HepG2 (cell line): ENCODE measurements at regions not wholly inside any gene's neighbourhood (a gene's known extent, or its start where the extent isn't known, plus 50 kb on each side); places are given as distances from the start of the nearest gene placed in this dataset.

ENCODE experiments used
- ATAC-seq: fragments of 200-7000 bp; cut with Tn5 transposase; 3 replicates; pipeline ENCODE4 v1.9.1; 2020; ENCODE audit warnings: mild to moderate bottlenecking, moderate library complexity
- BruUV-seq: library from RNA; stranded (reverse); fragments of 400-500 nt; replicated peaks from 2 replicates; lab custom pipeline; 2021; lab: Mats Ljungman, UMichigan
- CTCF ChIA-PET: fragments of 300-600 bp; formaldehyde crosslinking; extraction: SDS; loops from one replicate; lab custom pipeline; 2021; ENCODE audit warnings: low total read pairs, inconsistent platforms, low intra/inter-chr PET ratio; lab: Yijun Ruan, JAX
- POLR2A ChIA-PET: fragments of 350-600 bp; sonication (Branson Sonifier 250); formaldehyde crosslinking; loops from one replicate; lab custom pipeline; 2020; ENCODE audit warnings: antibody characterized with exemption, inconsistent platforms; lab: Yijun Ruan, JAX
- DNase-seq: peaks from one replicate; pipeline ENCODE4 v3.0.0-alpha.2; 2015; ENCODE audit warnings: low spot score
- FAIRE-seq: peaks from 3 replicates; lab custom pipeline; 2011; peaks lifted over from hg19 to GRCh38; lab: Jason Lieb, UNC
- H2AFZ ChIP-seq: one replicate; pipeline ENCODE4 v1.6.1; 2011; ENCODE audit warnings: low read length, inconsistent platforms
- H3K27ac ChIP-seq: fragments of 300-600 bp; 3 replicates; pipeline ENCODE4 v1.8.0; 2011; ENCODE audit warnings: mixed run types, mild to moderate bottlenecking, mixed read lengths, low read length, inconsistent platforms; ENCODE audit not compliant: insufficient read depth; ENCODE audit errors: extremely low read length
- H3K27me3 ChIP-seq, 2 experiments: fragments of 200-600 bp in 1 of 2; 2 replicates in 1 of 2; 3 replicates in 1 of 2; pipeline versions ENCODE4 v1.6.0 to v1.8.0; 2011; ENCODE audit warnings: low read length in 2 of 2, mild to moderate bottlenecking in 2 of 2, moderate library complexity in 2 of 2, inconsistent platforms in 1 of 2; ENCODE audit not compliant: insufficient read depth in 2 of 2, control insufficient read depth in 1 of 2
- H3K36me3 ChIP-seq, 2 experiments: fragments of 200-600 bp in 1 of 2; replicated peaks in 1 of 2; 2 replicates in 1 of 2; 3 replicates in 1 of 2; pipeline versions ENCODE4 v1.5.1 to v1.8.0; 2011; ENCODE audit warnings: low read length in 2 of 2, inconsistent platforms in 1 of 2; ENCODE audit not compliant: insufficient read depth in 2 of 2, control insufficient read depth in 1 of 2
- H3K4me1 ChIP-seq: 2 replicates; pipeline ENCODE4 v1.5.1; 2012; ENCODE audit warnings: low read length, inconsistent platforms; ENCODE audit not compliant: insufficient read depth
- H3K4me2 ChIP-seq: 2 replicates; pipeline ENCODE4 v1.6.0; 2011; ENCODE audit warnings: low read depth, low read length, inconsistent platforms
- H3K4me3 ChIP-seq, 3 experiments: fragments of 200-600 bp in 1 of 3; sonication (generic), shearing (Covaris generic) in 1 of 3; replicated peaks in 1 of 3; 2 replicates each; pipeline ENCODE4 v1.5.1; 2011 to 2016; ENCODE audit warnings: low read length in 3 of 3, inconsistent platforms in 2 of 3, low read depth in 2 of 3, mild to moderate bottlenecking in 2 of 3, control low read depth in 1 of 3, mixed read lengths in 1 of 3; ENCODE audit not compliant: insufficient read depth in 1 of 3
- H3K79me2 ChIP-seq: one replicate; pipeline ENCODE4 v1.6.1; 2011; ENCODE audit warnings: low read length, inconsistent platforms; ENCODE audit not compliant: insufficient read depth
- H3K9ac ChIP-seq: 2 replicates; pipeline ENCODE4 v1.6.0; 2011; ENCODE audit warnings: mild to moderate bottlenecking, low read depth, low read length, inconsistent platforms; ENCODE audit not compliant: insufficient read depth
- H3K9me3 ChIP-seq: 2 replicates; pipeline ENCODE4 v1.5.1; 2012; ENCODE audit warnings: mild to moderate bottlenecking, low read length
- H4K20me1 ChIP-seq: 2 replicates; pipeline ENCODE4 v1.6.0; 2011; ENCODE audit warnings: inconsistent platforms, mild to moderate bottlenecking, low read length, moderate library complexity; ENCODE audit not compliant: insufficient read depth
- ATM ChIP-seq: fragments of 450-650 bp; IDR thresholded peaks from 2 replicates; pipeline ENCODE4 v1.7.1; 2017; ENCODE audit warnings: mild to moderate bottlenecking, borderline replicate concordance
- ATRX ChIP-seq: sonication (generic); formaldehyde crosslinking; IDR thresholded peaks from 2 replicates; pipeline ENCODE4 v1.4.0; 2020; ENCODE audit warnings: missing genetic modification reagents, borderline replicate concordance
- CEBPB ChIP-seq: IDR thresholded peaks from 2 replicates; pipeline ENCODE4 v1.6.1; 2011; ENCODE audit warnings: low read depth, low read length, improper control_type of control experiment, borderline replicate concordance
- JUNB ChIP-seq: sonication (generic); formaldehyde crosslinking; IDR thresholded peaks from 2 replicates; pipeline ENCODE4 v1.8.0; 2022; ENCODE audit warnings: missing genetic modification reagents, mild to moderate bottlenecking, borderline replicate concordance
- MYC ChIP-seq: sonication (generic); formaldehyde crosslinking; IDR thresholded peaks from 2 replicates; pipeline ENCODE4 v1.9.0; 2021; ENCODE audit warnings: missing genetic modification reagents, borderline replicate concordance
- NAIF1 ChIP-seq: sonication (generic); formaldehyde crosslinking; IDR thresholded peaks from 2 replicates; pipeline ENCODE4 v1.5.0; 2020; ENCODE audit warnings: mild to moderate bottlenecking, missing genetic modification reagents, borderline replicate concordance
- NPAS2 ChIP-seq: sonication (generic); formaldehyde crosslinking; IDR thresholded peaks from 2 replicates; pipeline ENCODE4 v1.8.0; 2022; ENCODE audit warnings: mild to moderate bottlenecking, missing genetic modification reagents, borderline replicate concordance
- SOX5 ChIP-seq: IDR thresholded peaks from 2 replicates; pipeline ENCODE4 v1.6.1; 2016; ENCODE audit warnings: borderline replicate concordance
- TFDP2 ChIP-seq: sonication (generic); formaldehyde crosslinking; IDR thresholded peaks from 2 replicates; pipeline ENCODE4 v1.4.0; 2020; ENCODE audit warnings: missing genetic modification reagents
- TRIM24 ChIP-seq: sonication (generic); formaldehyde crosslinking; IDR thresholded peaks from 2 replicates; pipeline ENCODE4 v1.8.0; 2022; ENCODE audit warnings: mild to moderate bottlenecking, missing genetic modification reagents
- WIZ ChIP-seq: sonication (generic); formaldehyde crosslinking; IDR thresholded peaks from 2 replicates; pipeline ENCODE4 v1.5.1; 2020; ENCODE audit warnings: mild to moderate bottlenecking, missing genetic modification reagents
- ZBTB1 ChIP-seq: sonication (generic); formaldehyde crosslinking; IDR thresholded peaks from 2 replicates; pipeline ENCODE4 v1.4.0; 2020; ENCODE audit warnings: missing genetic modification reagents, borderline replicate concordance
- ZNF431 ChIP-seq: sonication (generic); formaldehyde crosslinking; IDR thresholded peaks from 2 replicates; pipeline ENCODE4 v1.9.0; 2022; ENCODE audit warnings: missing genetic modification reagents, low read depth, mild to moderate bottlenecking, borderline replicate concordance
- ZNF556 ChIP-seq: sonication (generic); formaldehyde crosslinking; IDR thresholded peaks from 2 replicates; pipeline ENCODE4 v1.4.0; 2020; ENCODE audit warnings: mild to moderate bottlenecking, missing genetic modification reagents, borderline replicate concordance
- ZNF572 ChIP-seq: sonication (generic); formaldehyde crosslinking; IDR thresholded peaks from 2 replicates; pipeline ENCODE4 v1.5.1; 2020; ENCODE audit warnings: mild to moderate bottlenecking, missing genetic modification reagents
- ZNF629 ChIP-seq: sonication (generic); formaldehyde crosslinking; conservative IDR thresholded peaks from 2 replicates; pipeline ENCODE4 v1.5.0; 2020; ENCODE audit warnings: missing genetic modification reagents
- ZNF652 ChIP-seq: IDR thresholded peaks from 2 replicates; pipeline ENCODE4 v1.6.1; 2016; ENCODE audit warnings: low read depth, borderline replicate concordance
- ZNF775 ChIP-seq: sonication (generic); formaldehyde crosslinking; IDR thresholded peaks from 2 replicates; pipeline ENCODE4 v1.4.0; 2020; ENCODE audit warnings: missing genetic modification reagents, mild to moderate bottlenecking, moderate library complexity, borderline replicate concordance
- WGBS: methylation state at CpG from one replicate; pipeline ENCODE4 v1.1.6; 2017; ENCODE audit warnings: low lambda C conversion rate; 5-methylcytosine and 5-hydroxymethylcytosine counted together
- in situ Hi-C: cut with HindIII; loops from 2 replicates; pipeline ENCODE4 v1.10.0; 2017; ENCODE audit warnings: low pct_unique_long_range_greater_than_20kb; ENCODE audit not compliant: extremely low pct_ligation_motif_present
- intact Hi-C: fragments of 100-400 bp; cut with micrococcal nuclease; formaldehyde crosslinking; loops from one replicate; pipeline ENCODE4 v1.10.0; 2022; ENCODE audit not compliant: unreplicated experiment
- TF ChIP-seq, protein P1 (sequence below): sonication (generic); formaldehyde crosslinking; IDR thresholded peaks from 2 replicates; pipeline ENCODE4 v1.4.0; 2020; ENCODE audit warnings: missing genetic modification reagents

GRCh38 chr3:35187908-35188307 lies 451.4 kb upstream of the ARPP21 start:
- no peak overlapping the region for H3K9ac ChIP-seq
- 0% methylated on average over 1 of the region's 1 CpG for WGBS

DNA sequence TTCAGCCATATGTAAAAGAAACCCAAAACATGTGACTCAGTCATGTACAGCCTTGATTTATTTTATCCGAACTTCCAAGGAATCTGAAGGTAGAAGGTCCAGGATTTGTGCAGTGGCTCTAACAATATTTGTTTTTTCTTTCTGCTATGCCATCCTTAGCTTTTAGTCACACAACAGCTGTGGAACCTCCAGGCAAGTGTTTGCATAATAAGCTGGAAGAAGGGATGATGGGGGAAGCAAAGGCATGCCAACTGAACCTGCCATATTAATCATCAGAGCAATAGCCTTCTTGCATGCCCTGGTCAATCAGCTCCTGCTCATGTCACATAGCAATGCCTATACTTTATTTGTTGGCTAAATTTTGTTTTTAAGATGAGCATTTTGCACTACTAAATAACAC lies 444.7 kb upstream of the ARPP21 start:
- Histone ChIP-seq H3K9ac (no peak overlapping the region), H2AFZ (no peak overlapping the region), H3K4me1 (no peaks in the 10 kb centered on the region)
- POLR2A ChIA-PET = no interaction called here
- TF ChIP-seq ZNF652 (CRISPR knock-in tag) = no peak
- TF ChIP-seq, protein P1, sequence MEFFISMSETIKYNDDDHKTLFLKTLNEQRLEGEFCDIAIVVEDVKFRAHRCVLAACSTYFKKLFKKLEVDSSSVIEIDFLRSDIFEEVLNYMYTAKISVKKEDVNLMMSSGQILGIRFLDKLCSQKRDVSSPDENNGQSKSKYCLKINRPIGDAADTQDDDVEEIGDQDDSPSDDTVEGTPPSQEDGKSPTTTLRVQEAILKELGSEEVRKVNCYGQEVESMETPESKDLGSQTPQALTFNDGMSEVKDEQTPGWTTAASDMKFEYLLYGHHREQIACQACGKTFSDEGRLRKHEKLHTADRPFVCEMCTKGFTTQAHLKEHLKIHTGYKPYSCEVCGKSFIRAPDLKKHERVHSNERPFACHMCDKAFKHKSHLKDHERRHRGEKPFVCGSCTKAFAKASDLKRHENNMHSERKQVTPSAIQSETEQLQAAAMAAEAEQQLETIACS (CRISPR knock-in tag) = no peak
- TF ChIP-seq SOX5 (CRISPR knock-in tag) = no peak
- no peak for TF ChIP-seq ZBTB1
- no peak for TF ChIP-seq NAIF1
- no peak for TF ChIP-seq TFDP2 (CRISPR knock-in tag)
- no peak for TF ChIP-seq ATM
- no peak for TF ChIP-seq JUNB
- no peak for TF ChIP-seq TRIM24
- no peak for TF ChIP-seq ZNF572
- no peak for TF ChIP-seq ZNF629
- TF ChIP-seq MYC = no peak
- TF ChIP-seq ZNF431 (CRISPR knock-in tag) = no peak
- no peak for TF ChIP-seq ZNF556 (CRISPR knock-in tag)
- no peak for TF ChIP-seq WIZ (CRISPR knock-in tag)
- TF ChIP-seq, all 625 proteins: peak for 0
- no TSS peak for BruUV-seq
- peaks cover 94% of the 10 kb centered on the region for H3K9me3 ChIP-seq
- no peaks in the 10 kb centered on the region for H4K20me1 ChIP-seq
- H3K4me2 ChIP-seq = no peak overlapping the region
- H3K27me3 ChIP-seq = no peaks in the 10 kb centered on the region
- no peaks in the 10 kb centered on the region for H3K36me3 ChIP-seq
- intact Hi-C loops = no loop called here
- H3K79me2 ChIP-seq = no peaks in the 10 kb centered on the region
- no peak for ATAC-seq
- no peak for DNase-seq
- FAIRE-seq = no peak
- H3K27ac ChIP-seq = no peak overlapping the region
- in situ Hi-C loops = no loop called here
- H3K4me3 ChIP-seq = no peak overlapping the region
- 0% methylated on average over 1 of the region's 1 CpG for WGBS
- CTCF ChIA-PET = no interaction called here

More at GRCh38 chr3:35187908-35188307, 451.4 kb upstream of the ARPP21 start:
- Histone ChIP-seq H3K4me2 (no peak overlapping the region), H3K79me2 (no peaks in the 10 kb centered on the region), H3K27me3 (no peaks in the 10 kb centered on the region)
- intact Hi-C loops = no loop called here
- TF ChIP-seq NPAS2 (CRISPR knock-in tag) (no peak), CEBPB (peak; percentile 55; the same call in 1 of the 2 replicates), ATRX (CRISPR knock-in tag) (no peak), ZNF775 (CRISPR knock-in tag) (no peak)
- TF ChIP-seq, all 625 proteins: peak for 1
- BruUV-seq = no TSS peak
- Histone ChIP-seq H2AFZ (no peak overlapping the region), H3K36me3 (no peaks in the 10 kb centered on the region), H4K20me1 (no peaks in the 10 kb centered on the region), H3K4me3 (no peak overlapping the region), H3K9me3 (peaks cover 92% of the 10 kb centered on the region), H3K27ac (no peak overlapping the region), H3K4me1 (no peaks in the 10 kb centered on the region)
- no peak for DNase-seq
- FAIRE-seq = no peak
- ATAC-seq = no peak
- POLR2A ChIA-PET = no interaction called here
- CTCF ChIA-PET = no interaction called here
- in situ Hi-C loops = no loop called here
